Left renal pelvis (tissue), 4 donors: ENCODE measurements at regions not wholly inside any gene's neighbourhood (a gene's known extent, or its start where the extent isn't known, plus 50 kb on each side); places are given as distances from the start of the nearest gene placed in this dataset.
"Not testable (repeated sequence)": the region's sequence is repeated elsewhere in the genome, so short reads cannot be mapped to it uniquely, and the experiment has no call there.

Experiments
- DNase-seq, 4 donors: peaks; one replicate each; pipeline ENCODE4 v3.0.0-alpha.2; 2013; ENCODE audit warnings: low read depth in 4 of 4, low spot score in 3 of 4

DNA sequence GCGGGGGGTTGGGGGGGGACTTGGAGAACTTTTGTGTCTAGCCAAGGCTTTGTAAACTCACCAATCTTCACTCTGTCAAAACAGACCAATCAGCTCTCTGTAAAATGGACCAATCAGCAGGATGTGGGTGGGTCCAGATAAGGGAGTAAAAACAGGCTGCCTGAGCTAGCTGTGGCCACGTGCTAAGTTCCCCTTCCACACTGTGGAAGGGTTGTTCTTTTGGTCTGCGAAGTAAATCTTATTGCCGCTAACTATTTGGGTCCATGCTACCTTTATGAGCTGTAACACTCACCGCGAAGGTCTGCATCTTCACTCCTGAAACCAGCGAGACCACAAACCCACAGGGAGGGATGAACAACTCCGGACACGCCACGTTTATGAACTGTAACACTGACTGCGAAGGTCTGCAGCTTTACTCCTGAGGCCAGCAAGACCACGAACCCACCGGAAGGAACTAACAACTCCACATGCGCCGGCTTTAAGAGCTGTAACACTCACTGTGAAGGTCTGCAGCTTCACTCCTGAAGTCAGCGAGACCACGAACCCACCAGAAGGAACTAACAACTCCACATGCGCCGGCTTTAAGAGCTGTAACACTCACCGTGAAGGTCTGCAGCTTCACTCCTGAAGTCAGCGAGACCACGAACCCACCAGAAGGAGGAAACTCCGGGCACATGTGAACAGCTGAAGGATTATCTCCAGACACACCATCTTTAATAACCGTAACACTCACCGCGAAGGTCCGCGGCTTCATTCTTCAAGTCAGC lies 186.6 kb downstream of the ID4 start:
- DNase-seq: not testable (repeated sequence)

DNA sequence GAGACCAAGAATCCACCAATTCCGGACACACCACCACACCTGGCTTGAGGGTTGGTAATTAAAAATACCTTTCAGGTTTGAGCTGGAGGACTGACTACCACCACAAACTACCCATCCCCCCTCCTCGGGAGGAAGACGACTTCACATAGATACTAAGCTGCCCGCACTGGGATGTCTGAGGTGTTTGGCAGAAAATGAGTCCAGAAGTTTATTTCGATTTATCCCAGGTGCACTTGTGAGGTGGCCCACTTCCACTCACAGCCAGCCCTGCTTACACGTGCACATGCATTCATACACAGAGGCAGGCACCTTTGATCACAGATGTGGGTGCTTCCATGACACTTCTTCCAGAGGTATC lies 187.1 kb downstream of the ID4 start:
- DNase-seq: no peak

DNA sequence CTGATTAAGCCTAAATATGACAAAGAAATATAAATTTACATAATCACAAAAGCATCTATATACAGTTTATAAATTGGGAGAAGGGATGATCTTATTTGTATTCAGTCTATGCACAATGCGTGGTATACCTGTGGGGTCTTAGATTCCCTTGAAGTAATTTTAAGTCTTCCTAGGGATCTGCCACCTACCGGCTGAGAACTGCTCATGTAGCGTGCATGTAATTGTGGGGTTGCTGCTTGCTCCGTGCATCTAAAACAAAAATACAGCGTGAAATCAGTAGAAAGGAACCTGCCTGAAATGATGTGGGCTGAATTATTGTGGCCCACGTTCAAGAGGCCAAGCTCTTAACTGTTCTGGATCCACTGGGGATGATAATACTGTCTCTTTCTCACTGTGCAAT lies 187.3 kb downstream of the MBOAT1 start:
- no peak for DNase-seq

DNA sequence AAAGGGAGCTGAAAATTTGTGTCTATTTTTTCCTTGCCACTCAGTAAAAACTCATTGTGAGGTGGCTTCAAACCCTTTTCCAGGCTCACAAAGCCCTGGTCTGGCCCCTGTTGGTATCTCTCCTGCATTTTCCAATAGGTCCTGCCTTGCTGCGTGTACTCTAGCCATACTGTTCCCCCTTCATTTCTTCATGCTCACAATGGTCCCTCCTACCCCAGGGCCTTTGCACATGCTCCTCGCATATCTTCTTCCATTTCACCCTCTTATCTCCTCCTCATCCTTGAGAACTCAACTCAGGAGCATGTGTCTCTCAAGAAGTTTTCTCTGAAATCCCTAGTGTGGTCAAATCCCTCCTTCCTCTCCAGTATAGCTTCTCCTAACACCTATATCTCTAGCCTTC lies 186.6 kb downstream of the MBOAT1 start:
- no peak for DNase-seq

DNA sequence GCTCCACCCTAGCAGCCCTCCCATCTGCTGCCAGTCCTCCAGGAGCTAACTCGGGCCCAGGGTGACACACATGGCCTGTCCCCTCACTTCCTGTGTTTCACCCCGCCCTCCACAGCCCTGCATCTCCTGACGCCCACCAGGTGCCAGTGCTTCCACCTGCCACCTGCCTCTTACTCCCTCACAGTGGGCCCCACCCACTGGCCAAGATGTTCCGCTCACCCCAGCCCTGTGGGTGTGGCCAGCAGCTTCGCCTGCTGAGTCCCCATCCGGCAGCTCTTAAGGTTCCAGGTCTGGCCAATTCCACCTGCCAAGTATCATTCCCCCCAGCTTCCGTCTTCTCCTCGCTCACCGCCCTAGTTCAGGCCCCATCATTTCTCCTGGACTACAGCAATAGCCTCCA lies 184.1 kb downstream of the MBOAT1 start:
- no peak for DNase-seq

DNA sequence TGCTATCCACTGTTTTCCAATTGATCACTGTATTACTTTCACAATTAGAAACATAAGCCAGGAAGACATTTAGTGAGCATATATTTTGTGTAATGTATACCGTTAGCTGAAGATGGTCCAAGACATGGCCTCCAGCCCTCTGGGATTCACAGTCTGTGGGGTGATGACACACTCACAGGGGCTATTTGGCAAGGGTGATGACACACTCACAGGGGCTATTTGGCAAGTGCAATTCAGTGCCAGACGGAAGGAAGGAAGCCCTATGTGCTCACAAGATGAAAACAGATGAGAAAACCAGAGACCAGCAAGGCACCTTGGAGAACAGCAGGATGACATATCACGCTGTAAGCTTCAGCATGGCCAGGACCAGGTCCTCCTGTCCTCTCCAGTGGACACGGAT lies 183.7 kb downstream of the MBOAT1 start:
- no peak for DNase-seq

DNA sequence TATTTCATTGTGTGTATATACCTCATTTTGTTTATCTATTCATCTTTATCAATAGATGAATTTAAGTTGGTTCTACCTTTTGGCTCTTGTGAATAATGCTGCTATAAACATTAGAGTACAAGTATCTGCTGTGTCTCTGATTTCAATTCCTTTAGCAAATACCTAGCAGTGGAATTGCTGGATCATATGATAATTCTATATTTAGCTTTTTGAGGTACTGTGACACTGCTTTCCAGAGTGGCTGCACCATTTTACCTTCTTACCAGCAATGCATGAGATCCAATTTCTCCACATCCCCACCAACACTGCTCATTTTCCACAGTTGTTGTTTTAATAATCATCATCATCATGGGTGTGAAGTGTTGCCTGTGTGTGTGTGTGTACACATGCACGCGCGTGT lies 182.3 kb downstream of the MBOAT1 start:
- no peak for DNase-seq

DNA sequence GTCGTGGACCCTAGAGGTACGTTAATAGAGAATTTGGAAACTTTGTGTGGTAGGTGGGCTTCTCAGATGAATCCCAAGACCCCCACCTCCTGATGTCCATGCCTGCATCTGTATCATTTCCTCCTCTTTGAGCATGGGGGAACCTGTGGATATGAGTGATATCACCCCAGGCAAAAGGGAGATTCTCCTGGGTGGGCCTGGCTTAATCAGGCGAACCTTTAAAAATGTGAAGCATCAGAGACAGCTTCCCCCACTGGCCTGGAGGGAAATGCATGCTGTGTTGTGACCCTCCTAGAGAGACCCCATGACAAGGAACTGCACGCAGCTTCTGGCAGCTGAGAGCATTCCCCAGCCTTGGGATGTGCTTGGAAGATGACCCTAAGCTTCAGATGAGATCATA lies 180.9 kb downstream of the MBOAT1 start:
- no peak for DNase-seq

DNA sequence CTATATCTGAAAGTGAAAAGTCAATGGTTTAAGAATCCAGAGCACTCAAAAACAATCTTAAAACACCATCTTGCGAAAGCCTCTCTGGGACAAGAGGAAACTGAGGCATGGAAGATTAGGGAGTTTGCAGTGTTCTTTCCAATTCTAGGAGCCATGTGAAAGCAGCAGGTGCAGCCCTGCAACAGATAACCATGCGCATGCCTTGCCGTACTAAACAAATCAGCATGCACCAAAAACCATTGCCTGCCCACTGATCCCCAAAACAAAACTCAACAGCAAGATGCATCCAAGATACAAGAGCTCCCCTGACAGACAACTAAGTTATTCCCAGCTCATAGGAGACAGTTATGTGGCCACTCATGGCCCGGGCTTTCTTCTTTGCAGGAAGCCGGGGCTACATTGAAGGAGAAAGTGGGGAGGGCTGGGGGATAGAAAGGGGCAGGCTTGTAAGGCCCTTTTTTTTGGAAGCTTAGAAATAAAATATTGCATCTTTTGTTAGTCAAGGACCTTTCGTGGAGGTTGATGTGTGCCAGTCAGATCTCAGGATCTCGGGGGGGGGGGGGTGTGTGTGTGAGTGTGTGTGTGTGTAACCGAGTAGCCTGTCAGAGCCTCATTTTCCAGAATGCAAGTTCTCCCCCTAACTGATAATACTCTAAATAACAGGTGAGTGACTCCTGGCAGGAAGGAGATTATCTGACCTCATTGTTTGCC lies 178.4 kb downstream of the MBOAT1 start:
- no peak for DNase-seq

DNA sequence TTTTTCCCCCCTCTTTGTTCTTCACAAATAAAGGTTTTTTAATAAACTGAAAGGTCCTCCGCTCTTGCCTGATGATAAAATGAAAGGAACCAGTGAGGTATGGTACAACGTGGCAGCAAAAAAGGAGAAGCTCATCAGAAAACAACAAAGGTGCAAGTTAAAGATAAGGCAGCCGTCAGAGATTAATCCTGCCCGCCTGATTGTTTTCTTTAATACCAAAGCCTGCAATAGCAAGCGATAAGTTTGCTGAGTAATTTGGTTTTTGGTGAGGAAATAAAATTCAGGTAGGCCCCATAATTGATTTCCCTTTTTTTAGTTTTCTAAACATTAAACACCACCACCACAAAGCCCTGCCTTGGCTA lies 177.9 kb downstream of the MBOAT1 start:
- DNase-seq: no peak

DNA sequence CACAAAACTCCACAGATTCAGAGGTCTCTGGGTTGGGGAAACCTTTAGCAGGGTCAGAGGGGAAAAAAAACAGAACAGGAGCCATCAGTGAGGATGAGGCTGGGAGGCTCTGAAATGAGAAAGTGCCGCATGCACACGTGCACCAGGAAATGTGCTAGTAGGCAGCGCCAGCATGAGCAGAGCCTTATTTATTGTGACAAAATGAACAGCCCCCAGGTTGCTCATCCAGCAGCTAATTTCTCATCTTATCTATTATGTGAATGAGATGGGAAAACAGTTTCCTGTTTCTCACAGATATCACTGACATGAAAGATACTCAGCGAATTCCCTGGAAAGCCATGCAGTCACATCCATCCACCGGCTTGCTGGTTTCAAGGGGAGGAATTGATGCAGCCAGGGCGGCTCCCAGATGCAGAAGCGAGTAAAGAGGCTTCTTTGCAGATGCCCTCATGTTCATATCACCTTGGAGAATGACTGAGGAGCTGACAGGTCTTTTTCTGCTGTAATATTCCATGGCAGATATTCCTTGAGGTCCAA lies 176.1 kb downstream of the MBOAT1 start:
- no peak for DNase-seq

DNA sequence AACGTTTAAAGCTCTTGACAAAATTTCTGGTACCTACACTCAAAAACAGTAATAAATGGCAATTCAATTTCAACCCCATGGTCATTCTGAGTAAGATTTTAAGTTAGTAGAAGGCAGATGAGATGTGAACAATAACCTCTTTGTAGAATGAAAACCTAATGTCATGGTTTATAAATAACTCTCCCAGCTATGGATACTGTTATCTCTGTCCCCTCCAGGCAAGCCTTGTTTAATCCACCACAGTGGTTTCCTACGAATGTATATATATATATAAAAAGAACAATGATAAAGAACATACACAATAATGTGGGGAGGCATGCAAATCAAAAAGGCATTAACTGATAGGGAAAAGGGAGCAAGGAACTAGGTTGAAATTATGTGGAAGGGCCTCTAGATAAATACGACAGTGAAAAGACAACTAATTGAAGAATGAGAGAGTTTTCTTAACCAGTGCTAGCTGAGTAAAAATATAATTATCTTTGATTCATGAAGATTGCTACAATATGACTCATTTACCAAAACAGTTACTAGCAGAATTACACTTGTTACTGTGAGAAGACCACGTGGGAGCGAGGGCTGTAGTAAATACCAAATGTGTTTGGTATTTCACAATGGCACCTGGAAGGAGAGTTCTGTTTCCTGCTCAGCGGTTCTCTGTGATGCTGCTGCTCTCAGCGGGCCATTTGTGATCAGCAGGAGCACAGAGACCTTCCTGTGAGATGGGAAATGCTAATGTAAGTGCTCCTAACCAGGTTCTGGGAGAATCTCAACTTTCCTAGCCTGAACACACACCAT lies 173.7 kb downstream of the MBOAT1 start:
- no peak for DNase-seq

DNA sequence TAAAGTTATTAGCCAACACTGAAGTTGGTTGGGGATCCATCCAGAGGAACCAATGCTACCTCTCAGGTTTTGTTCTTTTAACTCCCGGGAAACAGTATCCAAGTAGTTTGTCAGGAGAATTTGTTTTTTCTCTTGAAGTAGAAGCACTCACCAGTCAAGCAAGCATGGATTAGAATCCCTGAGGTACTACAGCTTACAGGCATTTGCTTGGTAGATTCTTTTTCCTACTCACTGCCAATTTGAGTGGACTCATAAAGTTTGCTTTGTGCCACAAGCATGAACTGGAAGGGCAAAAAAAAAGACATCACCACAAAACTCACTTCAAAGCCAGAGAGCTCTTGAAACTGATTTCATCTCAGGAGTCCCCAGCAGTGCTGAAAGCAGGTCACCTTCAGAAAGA lies 167.4 kb downstream of the MBOAT1 start:
- no peak for DNase-seq
